Sigmoid colon (tissue), 4 donors: ENCODE measurements at regions not wholly inside any gene's neighbourhood (a gene's known extent, or its start where the extent isn't known, plus 50 kb on each side); places are given as distances from the start of the nearest gene placed in this dataset.

Experiments used
- EP300 ChIP-seq, 4 donors: sonication (generic); formaldehyde crosslinking; IDR thresholded peaks; one replicate each; pipeline ENCODE4 v1.6.1; 2017; ENCODE audit warnings: antibody characterized with exemption in 4 of 4
- POLR2A ChIP-seq, 2 donors: fragments of 450-650 bp; IDR thresholded peaks; one replicate each; pipeline ENCODE4 v1.6.1; 2016; ENCODE audit warnings: antibody characterized with exemption in 2 of 2, mild to moderate bottlenecking in 2 of 2, moderate library complexity in 2 of 2
- TF ChIP-seq, protein P1 (sequence below), 4 experiments: fragments of 450-650 bp in 3 of 4; fragments of 200-600 bp in 1 of 4; IDR thresholded peaks; one replicate each; pipeline ENCODE4 v1.5.1; 2016 to 2019; ENCODE audit warnings: antibody characterized with exemption in 4 of 4, mild to moderate bottlenecking in 3 of 4, moderate library complexity in 2 of 4

- TF ChIP-seq, protein P1, sequence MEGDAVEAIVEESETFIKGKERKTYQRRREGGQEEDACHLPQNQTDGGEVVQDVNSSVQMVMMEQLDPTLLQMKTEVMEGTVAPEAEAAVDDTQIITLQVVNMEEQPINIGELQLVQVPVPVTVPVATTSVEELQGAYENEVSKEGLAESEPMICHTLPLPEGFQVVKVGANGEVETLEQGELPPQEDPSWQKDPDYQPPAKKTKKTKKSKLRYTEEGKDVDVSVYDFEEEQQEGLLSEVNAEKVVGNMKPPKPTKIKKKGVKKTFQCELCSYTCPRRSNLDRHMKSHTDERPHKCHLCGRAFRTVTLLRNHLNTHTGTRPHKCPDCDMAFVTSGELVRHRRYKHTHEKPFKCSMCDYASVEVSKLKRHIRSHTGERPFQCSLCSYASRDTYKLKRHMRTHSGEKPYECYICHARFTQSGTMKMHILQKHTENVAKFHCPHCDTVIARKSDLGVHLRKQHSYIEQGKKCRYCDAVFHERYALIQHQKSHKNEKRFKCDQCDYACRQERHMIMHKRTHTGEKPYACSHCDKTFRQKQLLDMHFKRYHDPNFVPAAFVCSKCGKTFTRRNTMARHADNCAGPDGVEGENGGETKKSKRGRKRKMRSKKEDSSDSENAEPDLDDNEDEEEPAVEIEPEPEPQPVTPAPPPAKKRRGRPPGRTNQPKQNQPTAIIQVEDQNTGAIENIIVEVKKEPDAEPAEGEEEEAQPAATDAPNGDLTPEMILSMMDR (IDR thresholded peaks at IDR 0.05) = no peak
- TF ChIP-seq EP300 (IDR thresholded peaks at IDR 0.05) (no peak), POLR2A (IDR thresholded peaks at IDR 0.05) (no peak)
Observed at GRCh38 chr16:6905601-6906000, 427.0 kb upstream of the RBFOX1 start.
